OCI-LY1 (cell line): ENCODE measurements at regions not wholly inside any gene's neighbourhood (a gene's known extent, or its start where the extent isn't known, plus 50 kb on each side); places are given as distances from the start of the nearest gene placed in this dataset.
"Not testable (repeated sequence)": the region's sequence is repeated elsewhere in the genome, so short reads cannot be mapped to it uniquely, and the experiment has no call there.

Experiments used
- EZH2 ChIP-seq: fragments of 200-600 bp; sonication (generic), shearing (Covaris generic); IDR thresholded peaks from 2 replicates; pipeline ENCODE4 v1.8.0; 2017; ENCODE audit warnings: borderline replicate concordance, mixed run types, mild to moderate bottlenecking, antibody characterized with exemption, low read length, moderate library complexity, mixed read lengths
- TF ChIP-seq, protein P1 (sequence below): fragments of 200-600 bp; sonication (generic), shearing (Covaris generic); IDR thresholded peaks from 2 replicates; pipeline ENCODE4 v1.5.1; 2017; ENCODE audit warnings: mild to moderate bottlenecking, antibody characterized with exemption, low read length, moderate library complexity, mixed read lengths

- TF ChIP-seq, protein P1, sequence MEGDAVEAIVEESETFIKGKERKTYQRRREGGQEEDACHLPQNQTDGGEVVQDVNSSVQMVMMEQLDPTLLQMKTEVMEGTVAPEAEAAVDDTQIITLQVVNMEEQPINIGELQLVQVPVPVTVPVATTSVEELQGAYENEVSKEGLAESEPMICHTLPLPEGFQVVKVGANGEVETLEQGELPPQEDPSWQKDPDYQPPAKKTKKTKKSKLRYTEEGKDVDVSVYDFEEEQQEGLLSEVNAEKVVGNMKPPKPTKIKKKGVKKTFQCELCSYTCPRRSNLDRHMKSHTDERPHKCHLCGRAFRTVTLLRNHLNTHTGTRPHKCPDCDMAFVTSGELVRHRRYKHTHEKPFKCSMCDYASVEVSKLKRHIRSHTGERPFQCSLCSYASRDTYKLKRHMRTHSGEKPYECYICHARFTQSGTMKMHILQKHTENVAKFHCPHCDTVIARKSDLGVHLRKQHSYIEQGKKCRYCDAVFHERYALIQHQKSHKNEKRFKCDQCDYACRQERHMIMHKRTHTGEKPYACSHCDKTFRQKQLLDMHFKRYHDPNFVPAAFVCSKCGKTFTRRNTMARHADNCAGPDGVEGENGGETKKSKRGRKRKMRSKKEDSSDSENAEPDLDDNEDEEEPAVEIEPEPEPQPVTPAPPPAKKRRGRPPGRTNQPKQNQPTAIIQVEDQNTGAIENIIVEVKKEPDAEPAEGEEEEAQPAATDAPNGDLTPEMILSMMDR = not testable (repeated sequence)
- TF ChIP-seq EZH2 = not testable (repeated sequence)
These were observed 161.5 kb downstream of the NR2F2 start for GRCh38 chr15:96491700-96492644.
